SU-DHL-6 (cell line): ENCODE measurements at regions not wholly inside any gene's neighbourhood (a gene's known extent, or its start where the extent isn't known, plus 50 kb on each side); places are given as distances from the start of the nearest gene placed in this dataset.

Experiments used
- H2AFZ ChIP-seq: fragments of 200-600 bp; sonication (generic); 2 replicates; pipeline ENCODE4 v1.6.1; 2014; ENCODE audit warnings: low read depth, mild to moderate bottlenecking, moderate library complexity, mixed read lengths, antibody characterized with exemption, low read length; ENCODE audit not compliant: severe bottlenecking
- H3F3A ChIP-seq: fragments of 200-600 bp; shearing (Covaris generic); 2 replicates; pipeline ENCODE4 v1.6.0; 2016; ENCODE audit warnings: antibody characterized with exemption, mild to moderate bottlenecking; ENCODE audit not compliant: insufficient read depth
- H3K27ac ChIP-seq: fragments of 200-600 bp; sonication (generic); 2 replicates; pipeline ENCODE4 v1.5.1; 2016; ENCODE audit warnings: low read depth, mild to moderate bottlenecking, low read length, moderate library complexity, mixed read lengths
- H3K27me3 ChIP-seq: fragments of 200-600 bp; sonication (generic), shearing (Covaris generic); 2 replicates; pipeline ENCODE4 v1.6.0; 2014; ENCODE audit warnings: mild to moderate bottlenecking, low read length
- H3K36me3 ChIP-seq: fragments of 200-600 bp; sonication (generic); 2 replicates; pipeline ENCODE4 v1.6.1; 2014; ENCODE audit warnings: mild to moderate bottlenecking, low read length, mixed read lengths
- H3K4me2 ChIP-seq: fragments of 300-600, 200-600 bp; shearing (Covaris generic), sonication (generic); 2 replicates; pipeline ENCODE4 v1.6.0; 2014; ENCODE audit warnings: low read length, low read depth, mild to moderate bottlenecking; ENCODE audit not compliant: poor library complexity, severe bottlenecking
- H3K4me3 ChIP-seq: fragments of 200-600 bp; sonication (generic); 2 replicates; pipeline ENCODE4 v1.5.1; 2014; ENCODE audit warnings: antibody characterized with exemption, low read length, mild to moderate bottlenecking, mixed read lengths; ENCODE audit not compliant: insufficient read depth, poor library complexity, severe bottlenecking
- H3K79me2 ChIP-seq: fragments of 200-600 bp; sonication (generic); 2 replicates; pipeline ENCODE4 v1.6.1; 2014; ENCODE audit warnings: mild to moderate bottlenecking, low read length, moderate library complexity; ENCODE audit not compliant: insufficient read depth
- H3K9ac ChIP-seq: fragments of 200-600 bp; sonication (generic); 2 replicates; pipeline ENCODE4 v1.7.0; 2014; ENCODE audit warnings: mild to moderate bottlenecking, low read length
- H3K9me2 ChIP-seq: fragments of 200-600 bp; sonication (generic); replicated peaks from 2 replicates; pipeline ENCODE4 v1.6.1; 2014; ENCODE audit warnings: low read length; ENCODE audit not compliant: insufficient read depth
- H3K9me3 ChIP-seq: fragments of 200-600 bp; sonication (generic); 2 replicates; pipeline ENCODE4 v1.6.1; 2014; ENCODE audit warnings: low read length, mixed read lengths; ENCODE audit not compliant: insufficient read depth
- H4K20me1 ChIP-seq: fragments of 200-600 bp; sonication (generic); 2 replicates; pipeline ENCODE4 v1.6.1; 2014; ENCODE audit warnings: low read depth, mild to moderate bottlenecking, antibody characterized with exemption, low read length, moderate library complexity, mixed read lengths
- EZH2phosphoT487 ChIP-seq: fragments of 200-600 bp; sonication (generic), shearing (Covaris generic); conservative IDR thresholded peaks from 2 replicates; pipeline ENCODE4 v1.6.1; 2018; ENCODE audit warnings: mild to moderate bottlenecking, antibody characterized with exemption, low read length, moderate library complexity, mixed read lengths
- TF ChIP-seq, protein P1 (sequence below): fragments of 200-600 bp; sonication (generic); IDR thresholded peaks from one replicate; pipeline ENCODE4 v1.5.1; 2017; ENCODE audit warnings: antibody characterized with exemption, mild to moderate bottlenecking, low read length, moderate library complexity; ENCODE audit not compliant: insufficient read depth, poor library complexity, severe bottlenecking

DNA sequence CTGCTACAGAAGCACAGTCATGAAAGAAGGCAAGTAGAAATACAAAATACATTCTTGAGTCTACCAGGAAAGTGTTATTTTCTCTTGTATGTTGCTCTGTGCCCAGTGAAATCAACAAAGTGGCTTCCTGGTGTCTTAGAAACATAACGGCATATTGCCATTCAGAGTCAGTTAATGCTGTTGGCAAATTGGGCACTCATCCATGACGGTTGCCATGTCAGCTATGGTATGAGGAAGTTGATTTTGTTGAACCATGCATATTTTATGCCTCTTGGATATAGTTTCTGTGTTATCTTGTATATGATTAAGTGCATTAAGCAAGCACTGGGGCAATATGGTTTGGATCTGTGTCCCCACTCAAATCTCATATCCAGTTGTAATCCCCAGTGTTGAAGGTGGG lies 153.1 kb upstream of the CXADR start:
- Histone ChIP-seq H3K4me2 (no peak overlapping the region), H3K27me3 (no peaks in the 10 kb centered on the region)

DNA sequence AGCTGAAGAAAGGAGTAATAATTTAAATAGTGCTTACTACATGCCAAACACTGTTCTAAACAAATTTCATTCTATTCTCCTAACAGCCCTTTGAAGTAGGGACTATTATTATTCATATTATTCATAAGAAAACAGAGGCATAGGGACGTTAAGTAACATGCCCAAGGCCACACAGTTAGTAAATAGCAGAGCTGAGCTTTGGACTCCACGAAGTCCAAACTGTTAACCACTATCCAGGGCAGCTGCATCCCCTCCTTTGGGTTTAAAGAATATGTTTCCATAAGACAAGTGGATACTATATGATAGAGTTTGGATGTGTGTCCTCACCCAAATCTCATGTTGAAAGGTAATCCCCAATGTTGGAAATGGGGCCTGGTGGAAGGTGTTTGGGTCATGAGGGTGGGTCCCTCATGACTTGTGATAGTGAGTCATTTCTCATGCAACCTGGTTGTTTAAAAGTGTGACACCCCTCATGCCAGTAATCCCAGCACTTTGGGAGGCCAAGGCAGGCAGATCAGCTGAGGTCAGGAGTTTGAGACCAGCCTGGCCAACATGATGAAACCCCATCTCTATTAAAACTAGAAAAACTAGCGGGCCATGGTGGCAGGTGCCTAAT lies 144.0 kb upstream of the CXADR start:
- Histone ChIP-seq H2AFZ (no peak overlapping the region), H3K9ac (no peak overlapping the region), H3F3A (no peaks in the 10 kb centered on the region), H3K79me2 (no peaks in the 10 kb centered on the region), H3K4me3 (no peak overlapping the region), H3K36me3 (no peaks in the 10 kb centered on the region), H4K20me1 (no peaks in the 10 kb centered on the region), H3K9me2 (no peaks in the 10 kb centered on the region), H3K27me3 (no peaks in the 10 kb centered on the region), H3K9me3 (no peaks in the 10 kb centered on the region), H3K27ac (no peak overlapping the region), H3K4me2 (no peak overlapping the region)
- TF ChIP-seq, protein P1, sequence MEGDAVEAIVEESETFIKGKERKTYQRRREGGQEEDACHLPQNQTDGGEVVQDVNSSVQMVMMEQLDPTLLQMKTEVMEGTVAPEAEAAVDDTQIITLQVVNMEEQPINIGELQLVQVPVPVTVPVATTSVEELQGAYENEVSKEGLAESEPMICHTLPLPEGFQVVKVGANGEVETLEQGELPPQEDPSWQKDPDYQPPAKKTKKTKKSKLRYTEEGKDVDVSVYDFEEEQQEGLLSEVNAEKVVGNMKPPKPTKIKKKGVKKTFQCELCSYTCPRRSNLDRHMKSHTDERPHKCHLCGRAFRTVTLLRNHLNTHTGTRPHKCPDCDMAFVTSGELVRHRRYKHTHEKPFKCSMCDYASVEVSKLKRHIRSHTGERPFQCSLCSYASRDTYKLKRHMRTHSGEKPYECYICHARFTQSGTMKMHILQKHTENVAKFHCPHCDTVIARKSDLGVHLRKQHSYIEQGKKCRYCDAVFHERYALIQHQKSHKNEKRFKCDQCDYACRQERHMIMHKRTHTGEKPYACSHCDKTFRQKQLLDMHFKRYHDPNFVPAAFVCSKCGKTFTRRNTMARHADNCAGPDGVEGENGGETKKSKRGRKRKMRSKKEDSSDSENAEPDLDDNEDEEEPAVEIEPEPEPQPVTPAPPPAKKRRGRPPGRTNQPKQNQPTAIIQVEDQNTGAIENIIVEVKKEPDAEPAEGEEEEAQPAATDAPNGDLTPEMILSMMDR: no peak
- no peak for TF ChIP-seq EZH2phosphoT487

More for the DNA sequence above, 153.1 kb upstream of the CXADR start:
- no peaks in the 10 kb centered on the region for H3F3A ChIP-seq
- H3K4me3 ChIP-seq: no peak overlapping the region
- H3K27ac ChIP-seq: no peak overlapping the region
- no peak for TF ChIP-seq EZH2phosphoT487
- TF ChIP-seq, protein P1: no peak
- no peak overlapping the region for H3K9ac ChIP-seq
- no peaks in the 10 kb centered on the region for H3K79me2 ChIP-seq
- no peaks in the 10 kb centered on the region for H3K9me2 ChIP-seq
- H3K9me3 ChIP-seq: no peaks in the 10 kb centered on the region
- H2AFZ ChIP-seq: no peak overlapping the region
- no peaks in the 10 kb centered on the region for H4K20me1 ChIP-seq
- no peaks in the 10 kb centered on the region for H3K36me3 ChIP-seq

DNA sequence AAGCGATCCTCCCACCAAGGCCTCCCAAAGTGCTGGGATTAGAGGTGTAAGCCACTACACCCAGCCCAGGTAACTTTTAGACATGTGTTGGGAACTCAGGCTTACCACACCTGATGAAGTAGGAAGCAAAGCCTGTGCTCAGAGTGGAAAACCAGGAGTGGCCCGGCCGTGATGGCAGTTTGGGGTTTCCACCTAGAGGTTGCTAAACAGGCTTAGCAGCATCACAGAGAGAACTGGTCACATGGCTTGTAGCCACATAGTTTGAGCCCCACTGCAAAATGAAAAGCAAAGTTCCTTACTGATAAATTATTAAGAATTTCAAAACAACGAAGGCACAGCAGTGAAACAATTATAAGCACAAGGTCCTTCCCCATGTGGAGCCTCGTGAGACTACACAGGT lies 142.6 kb upstream of the CXADR start:
- H3K36me3 ChIP-seq: no peaks in the 10 kb centered on the region
- H3F3A ChIP-seq: no peaks in the 10 kb centered on the region
- no peak overlapping the region for H3K4me2 ChIP-seq
- no peak overlapping the region for H2AFZ ChIP-seq
- no peak for TF ChIP-seq EZH2phosphoT487
- TF ChIP-seq, protein P1: no peak
- no peak overlapping the region for H3K9ac ChIP-seq
- no peaks in the 10 kb centered on the region for H3K27me3 ChIP-seq
- H3K9me2 ChIP-seq: no peaks in the 10 kb centered on the region
- no peak overlapping the region for H3K4me3 ChIP-seq
- no peaks in the 10 kb centered on the region for H3K79me2 ChIP-seq
- no peaks in the 10 kb centered on the region for H3K9me3 ChIP-seq
- H4K20me1 ChIP-seq: no peaks in the 10 kb centered on the region
- no peak overlapping the region for H3K27ac ChIP-seq
